Ovary (tissue), 3 donors: ENCODE measurements at regions not wholly inside any gene's neighbourhood (a gene's known extent, or its start where the extent isn't known, plus 50 kb on each side); places are given as distances from the start of the nearest gene placed in this dataset.

Experiments used
- POLR2A ChIP-seq: fragments of 450-650 bp; IDR thresholded peaks from one replicate; pipeline ENCODE4 v1.6.1; 2017; ENCODE audit warnings: antibody characterized with exemption, mild to moderate bottlenecking, moderate library complexity
- TF ChIP-seq, protein P1 (sequence below), 3 donors: fragments of 450-650 bp in 2 of 3; fragments of 200-600 bp in 1 of 3; IDR thresholded peaks; one replicate each; pipeline versions ENCODE4 v1.5.1 to v1.8.0; 2016 to 2022; ENCODE audit warnings: antibody characterized with exemption in 3 of 3, mild to moderate bottlenecking in 1 of 3
- donor health status: DM: no; HTN: no; CAD: no.

DNA sequence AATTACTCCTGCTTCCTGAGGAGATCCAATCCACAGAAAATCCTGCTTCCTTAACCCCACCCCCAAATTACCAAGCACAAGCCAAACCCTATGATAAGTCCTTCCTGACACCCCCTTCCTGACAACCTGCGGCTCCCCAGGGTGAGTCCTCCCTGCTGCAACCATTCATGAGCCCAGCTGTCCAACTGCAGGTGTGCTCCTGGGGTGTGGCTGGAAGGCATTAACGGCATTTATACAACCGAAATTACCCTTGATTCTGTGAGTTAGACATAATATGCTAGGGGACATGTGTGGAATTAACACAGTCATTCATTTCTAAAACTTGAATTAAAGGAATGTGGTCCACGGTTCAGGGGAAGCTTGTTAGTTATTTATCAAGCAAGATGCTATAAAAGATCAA, 119.0 kb upstream of the ALKAL2 start:
- TF ChIP-seq, protein P1, sequence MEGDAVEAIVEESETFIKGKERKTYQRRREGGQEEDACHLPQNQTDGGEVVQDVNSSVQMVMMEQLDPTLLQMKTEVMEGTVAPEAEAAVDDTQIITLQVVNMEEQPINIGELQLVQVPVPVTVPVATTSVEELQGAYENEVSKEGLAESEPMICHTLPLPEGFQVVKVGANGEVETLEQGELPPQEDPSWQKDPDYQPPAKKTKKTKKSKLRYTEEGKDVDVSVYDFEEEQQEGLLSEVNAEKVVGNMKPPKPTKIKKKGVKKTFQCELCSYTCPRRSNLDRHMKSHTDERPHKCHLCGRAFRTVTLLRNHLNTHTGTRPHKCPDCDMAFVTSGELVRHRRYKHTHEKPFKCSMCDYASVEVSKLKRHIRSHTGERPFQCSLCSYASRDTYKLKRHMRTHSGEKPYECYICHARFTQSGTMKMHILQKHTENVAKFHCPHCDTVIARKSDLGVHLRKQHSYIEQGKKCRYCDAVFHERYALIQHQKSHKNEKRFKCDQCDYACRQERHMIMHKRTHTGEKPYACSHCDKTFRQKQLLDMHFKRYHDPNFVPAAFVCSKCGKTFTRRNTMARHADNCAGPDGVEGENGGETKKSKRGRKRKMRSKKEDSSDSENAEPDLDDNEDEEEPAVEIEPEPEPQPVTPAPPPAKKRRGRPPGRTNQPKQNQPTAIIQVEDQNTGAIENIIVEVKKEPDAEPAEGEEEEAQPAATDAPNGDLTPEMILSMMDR (IDR thresholded peaks at IDR 0.05): no peak
- no peak for TF ChIP-seq POLR2A
